DND-41 (cell line): ENCODE measurements at regions not wholly inside any gene's neighbourhood (a gene's known extent, or its start where the extent isn't known, plus 50 kb on each side); places are given as distances from the start of the nearest gene placed in this dataset.

Source experiments
- ATAC-seq: fragments of 200-7000 bp; cut with Tn5 transposase; 3 replicates; pipeline ENCODE4 v1.9.1; 2021; ENCODE audit warnings: low read depth; ENCODE audit not compliant: insufficient read depth
- DNase-seq: peaks from one replicate; pipeline ENCODE4 v3.0.0-alpha.2; 2020
- H2AFZ ChIP-seq: 2 replicates; pipeline ENCODE4 v1.6.0; 2012; ENCODE audit warnings: low read depth, low read length
- H3K27ac ChIP-seq: 2 replicates; pipeline ENCODE4 v1.5.1; 2012; ENCODE audit warnings: low read length, inconsistent platforms
- H3K27me3 ChIP-seq: fragments of 200-600 bp; sonication (generic); 2 replicates; pipeline ENCODE4 v1.6.0; 2012; ENCODE audit warnings: low read length, mild to moderate bottlenecking, inconsistent platforms; ENCODE audit not compliant: insufficient read depth, poor library complexity
- H3K36me3 ChIP-seq: 2 replicates; pipeline ENCODE4 v1.5.1; 2012; ENCODE audit warnings: low read length, inconsistent platforms; ENCODE audit not compliant: insufficient read depth
- H3K4me1 ChIP-seq: 2 replicates; pipeline ENCODE4 v1.5.1; 2012; ENCODE audit warnings: mild to moderate bottlenecking, low read length; ENCODE audit not compliant: insufficient read depth
- H3K4me2 ChIP-seq: 2 replicates; pipeline ENCODE4 v1.6.0; 2012; ENCODE audit warnings: mild to moderate bottlenecking, moderate library complexity, low read length, inconsistent platforms; ENCODE audit not compliant: insufficient read depth
- H3K4me3 ChIP-seq, 2 experiments: fragments of 200-600 bp in 1 of 2; shearing (Covaris generic) in 1 of 2; 2 replicates each; pipeline ENCODE4 v1.5.1; 2012 to 2016; ENCODE audit warnings: inconsistent platforms in 2 of 2, low read length in 2 of 2, mild to moderate bottlenecking in 2 of 2, low read depth in 1 of 2, moderate library complexity in 1 of 2
- H3K79me2 ChIP-seq: 2 replicates; pipeline ENCODE4 v1.6.0; 2012; ENCODE audit warnings: low read length, inconsistent platforms; ENCODE audit not compliant: insufficient read depth
- H3K9ac ChIP-seq: 2 replicates; pipeline ENCODE4 v1.6.0; 2012; ENCODE audit warnings: low read depth, mild to moderate bottlenecking, inconsistent platforms, low read length, moderate library complexity
- H3K9me3 ChIP-seq: 2 replicates; pipeline ENCODE4 v1.5.1; 2012; ENCODE audit warnings: low read length, moderate library complexity, mild to moderate bottlenecking, inconsistent platforms; ENCODE audit not compliant: insufficient read depth, severe bottlenecking
- H4K20me1 ChIP-seq: 2 replicates; pipeline ENCODE4 v1.6.0; 2012; ENCODE audit warnings: low read length; ENCODE audit not compliant: insufficient read depth
- CTCF ChIP-seq: IDR thresholded peaks from 2 replicates; pipeline ENCODE4 v1.5.1; 2012; ENCODE audit warnings: borderline replicate concordance, low read length, moderate library complexity, mild to moderate bottlenecking; ENCODE audit not compliant: poor library complexity, severe bottlenecking; ENCODE audit errors: extremely low read depth
- EZH2 ChIP-seq: IDR thresholded peaks from 3 replicates; pipeline ENCODE4 v1.6.1; 2012; ENCODE audit warnings: borderline replicate concordance, low read depth, mild to moderate bottlenecking, moderate library complexity, low read length, inconsistent platforms; ENCODE audit not compliant: severe bottlenecking

GRCh38 chr2:17191223-17191622 is 327.0 kb downstream of the RAD51AP2 start:
- Histone ChIP-seq H3K27me3 (no peaks in the 10 kb centered on the region), H2AFZ (no peak overlapping the region), H3K27ac (no peak overlapping the region), H3K4me3 (no peak overlapping the region), H3K4me2 (no peak overlapping the region), H3K9ac (no peak overlapping the region), H3K36me3 (no peaks in the 10 kb centered on the region), H3K4me1 (no peaks in the 10 kb centered on the region), H3K79me2 (no peaks in the 10 kb centered on the region), H4K20me1 (no peaks in the 10 kb centered on the region), H3K9me3 (no peaks in the 10 kb centered on the region)
- DNase-seq (no peak), ATAC-seq (no peak)
- TF ChIP-seq EZH2, result no peak
- no peak for TF ChIP-seq CTCF

GRCh38 chr2:17190527-17190926 is 327.7 kb downstream of the RAD51AP2 start:
- H3K27me3 ChIP-seq, result no peaks in the 10 kb centered on the region
- ATAC-seq (no peak), DNase-seq (no peak)
- no peaks in the 10 kb centered on the region for H4K20me1 ChIP-seq
- no peaks in the 10 kb centered on the region for H3K36me3 ChIP-seq
- no peaks in the 10 kb centered on the region for H3K9me3 ChIP-seq
- no peak overlapping the region for H3K4me3 ChIP-seq
- no peak overlapping the region for H3K27ac ChIP-seq
- no peaks in the 10 kb centered on the region for H3K4me1 ChIP-seq
- H3K4me2 ChIP-seq, result no peak overlapping the region
- no peaks in the 10 kb centered on the region for H3K79me2 ChIP-seq
- no peak overlapping the region for H2AFZ ChIP-seq
- TF ChIP-seq CTCF (no peak), EZH2 (no peak)
- H3K9ac ChIP-seq, result no peak overlapping the region

- Histone ChIP-seq H3K9ac (no peak overlapping the region), H3K27me3 (no peaks in the 10 kb centered on the region), H3K4me2 (no peak overlapping the region), H3K79me2 (no peaks in the 10 kb centered on the region), H3K4me3 (no peak overlapping the region), H2AFZ (no peak overlapping the region), H3K9me3 (no peaks in the 10 kb centered on the region), H3K4me1 (no peaks in the 10 kb centered on the region), H3K27ac (no peak overlapping the region), H4K20me1 (no peaks in the 10 kb centered on the region), H3K36me3 (no peaks in the 10 kb centered on the region)
- DNase-seq, result no peak
- no peak for ATAC-seq
- no peak for TF ChIP-seq EZH2
These were observed 329.5 kb downstream of the RAD51AP2 start for GRCh38 chr2:17188721-17189120.

GRCh38 chr2:17184512-17184911 is 333.7 kb downstream of the RAD51AP2 start:
- H2AFZ ChIP-seq, result no peak overlapping the region

More at GRCh38 chr2:17184512-17184911, 333.7 kb downstream of the RAD51AP2 start:
- DNase-seq (no peak), ATAC-seq (no peak)
- Histone ChIP-seq H3K4me1 (no peaks in the 10 kb centered on the region), H3K36me3 (no peaks in the 10 kb centered on the region), H3K27ac (no peak overlapping the region), H3K9me3 (no peaks in the 10 kb centered on the region), H3K27me3 (no peaks in the 10 kb centered on the region), H3K4me3 (no peak overlapping the region), H3K9ac (no peak overlapping the region), H3K4me2 (no peak overlapping the region), H4K20me1 (no peaks in the 10 kb centered on the region), H3K79me2 (no peaks in the 10 kb centered on the region)
- TF ChIP-seq CTCF, result no peak
- TF ChIP-seq EZH2, result no peak
